PC-3 (cell line): ENCODE measurements at regions not wholly inside any gene's neighbourhood (a gene's known extent, or its start where the extent isn't known, plus 50 kb on each side); places are given as distances from the start of the nearest gene placed in this dataset.
"Not testable (repeated sequence)": the region's sequence is repeated elsewhere in the genome, so short reads cannot be mapped to it uniquely, and the experiment has no call there.

Experiments used
- ATAC-seq: fragments of 200-7000 bp; cut with Tn5 transposase; 2 replicates; pipeline ENCODE4 v1.9.1; 2020; ENCODE audit warnings: mild to moderate bottlenecking, moderate library complexity
- BruUV-seq: library from RNA; stranded (reverse); fragments of 400-500 nt; replicated peaks from 2 replicates; lab custom pipeline; 2021; lab: Mats Ljungman, UMichigan
- CTCF ChIA-PET: fragments of 300-600 bp; sonication (Branson Sonifier 250); formaldehyde crosslinking; loops from one replicate; lab custom pipeline; 2022; ENCODE audit warnings: antibody characterized with exemption; lab: Charles Lee
- POLR2A ChIA-PET: fragments of 300-600 bp; sonication (Branson Sonifier 250); formaldehyde crosslinking; loops from one replicate; lab custom pipeline; 2022; ENCODE audit warnings: antibody characterized with exemption; ENCODE audit not compliant: unreplicated experiment; lab: Charles Lee
- DNase-seq: peaks from one replicate; pipeline ENCODE4 v3.0.0-alpha.2; 2015
- H2AFZ ChIP-seq: fragments of 300-600 bp; sonication (generic); 2 replicates; pipeline ENCODE4 v1.6.0; 2016; ENCODE audit warnings: antibody characterized with exemption, low read length
- H3F3A ChIP-seq: fragments of 300-600 bp; sonication (generic); one replicate; pipeline ENCODE4 v1.6.0; 2017; ENCODE audit warnings: antibody characterized with exemption, low read length, control low read depth, mild to moderate bottlenecking; ENCODE audit not compliant: unreplicated experiment
- H3K27ac ChIP-seq: fragments of 300-600 bp; sonication (generic); 2 replicates; pipeline ENCODE4 v1.5.1; 2016; ENCODE audit warnings: mild to moderate bottlenecking, low read length
- H3K27me3 ChIP-seq: fragments of 300-600 bp; sonication (generic); 2 replicates; pipeline ENCODE4 v1.6.1; 2016; ENCODE audit warnings: low read length, mixed read lengths
- H3K36me3 ChIP-seq: fragments of 300-600 bp; sonication (generic); 2 replicates; pipeline ENCODE4 v1.6.1; 2016; ENCODE audit warnings: low read depth, mixed run types, low read length, mixed read lengths
- H3K4me1 ChIP-seq: fragments of 300-600 bp; sonication (generic); 2 replicates; pipeline ENCODE4 v1.5.1; 2016; ENCODE audit warnings: low read length; ENCODE audit not compliant: insufficient read depth
- H3K4me2 ChIP-seq: fragments of 300-600 bp; sonication (generic); 2 replicates; pipeline ENCODE4 v1.6.0; 2016; ENCODE audit warnings: low read length
- H3K4me3 ChIP-seq: fragments of 300-600 bp; sonication (generic); 2 replicates; pipeline ENCODE4 v1.5.1; 2016; ENCODE audit warnings: mild to moderate bottlenecking, low read length, mixed read lengths
- H3K79me2 ChIP-seq: fragments of 300-600 bp; sonication (generic); 2 replicates; pipeline ENCODE4 v1.6.1; 2017; ENCODE audit warnings: low read length, mixed read lengths
- H3K9ac ChIP-seq: fragments of 300-600 bp; sonication (generic); 2 replicates; pipeline ENCODE4 v1.6.0; 2016; ENCODE audit warnings: mild to moderate bottlenecking, low read length
- H3K9me2 ChIP-seq: fragments of 300-600 bp; sonication (generic); replicated peaks from 2 replicates; pipeline ENCODE4 v1.6.1; 2016; ENCODE audit warnings: mixed run types, low read length, mixed read lengths
- H3K9me3 ChIP-seq: fragments of 300-600 bp; sonication (generic); 2 replicates; pipeline ENCODE4 v1.6.1; 2016; ENCODE audit warnings: low read length, mixed read lengths
- H4K20me1 ChIP-seq: fragments of 300-600 bp; sonication (generic); 2 replicates; pipeline ENCODE4 v1.6.1; 2016; ENCODE audit warnings: low read length, mixed read lengths
- CTCF ChIP-seq: fragments of 300-600 bp; sonication (generic); conservative IDR thresholded peaks from 2 replicates; pipeline ENCODE4 v1.5.1; 2017; ENCODE audit warnings: antibody characterized with exemption, low read depth, mild to moderate bottlenecking, low read length
- EZH2 ChIP-seq: fragments of 300-600 bp; sonication (generic); IDR thresholded peaks from one replicate; pipeline ENCODE4 v1.6.1; 2017; ENCODE audit warnings: antibody characterized with exemption, mild to moderate bottlenecking, low read length; ENCODE audit not compliant: unreplicated experiment
- EZH2phosphoT487 ChIP-seq: fragments of 300-600 bp; sonication (generic); IDR thresholded peaks from 2 replicates; pipeline ENCODE4 v1.6.1; 2018; ENCODE audit warnings: mild to moderate bottlenecking, antibody characterized with exemption, low read length, borderline replicate concordance
- intact Hi-C: fragments of 100-400 bp; cut with micrococcal nuclease; formaldehyde crosslinking; loops from 2 replicates; pipeline ENCODE4 v1.9.0; 2023

- H3K9me3 ChIP-seq, H3K4me1 ChIP-seq, BruUV-seq, H3K27me3 ChIP-seq, H3K9ac ChIP-seq, H3K9me2 ChIP-seq, H3K27ac ChIP-seq, H3K36me3 ChIP-seq, H3K79me2 ChIP-seq, DNase-seq, POLR2A ChIA-PET, H3F3A ChIP-seq, H2AFZ ChIP-seq, ATAC-seq, intact Hi-C loops, H4K20me1 ChIP-seq, CTCF ChIA-PET, H3K4me3 ChIP-seq: not testable (repeated sequence)
- peak; percentile 42; the same call in 1 of the 2 replicates for TF ChIP-seq CTCF
- peak overlapping the region; percentile 22; the same call in 1 of the 2 replicates for H3K4me2 ChIP-seq
Measured at GRCh38 chr17:62226610-62227240, 153.6 kb upstream of the EFCAB3 start.

DNA sequence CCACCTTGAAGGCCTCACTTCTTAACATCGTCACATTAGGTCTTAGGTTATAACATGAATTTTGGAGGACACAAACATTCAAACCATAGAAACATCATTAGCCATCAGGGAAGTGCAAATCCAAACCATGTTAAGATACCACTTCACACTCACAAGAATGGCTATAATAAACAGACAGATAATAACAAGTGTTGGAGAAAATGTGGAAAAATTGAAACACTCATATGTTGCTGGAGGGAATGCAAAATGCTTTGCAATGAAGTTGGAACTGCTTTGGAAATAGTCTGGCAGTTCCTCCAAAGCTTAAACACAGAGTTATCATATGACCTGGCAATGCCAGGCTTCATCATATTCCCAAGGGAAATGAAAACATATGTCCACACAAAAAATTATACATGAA, 156.8 kb upstream of the EFCAB3 start:
- H3K36me3 ChIP-seq, H3F3A ChIP-seq, ATAC-seq, H3K27ac ChIP-seq, H3K9me3 ChIP-seq, BruUV-seq, H3K4me1 ChIP-seq, H3K27me3 ChIP-seq, H3K9ac ChIP-seq, H3K4me2 ChIP-seq, H3K4me3 ChIP-seq, intact Hi-C loops, POLR2A ChIA-PET, DNase-seq, CTCF ChIA-PET, H3K79me2 ChIP-seq, H4K20me1 ChIP-seq, H3K9me2 ChIP-seq, H2AFZ ChIP-seq: not testable (repeated sequence)

- POLR2A ChIA-PET, result no interaction called here
- no peak for DNase-seq
Measured at GRCh38 chr17:62219221-62219899, 154.3 kb upstream of the MED13 start.

More at GRCh38 chr17:62219221-62219899, 154.3 kb upstream of the MED13 start:
- H3K79me2 ChIP-seq, result no peaks in the 10 kb centered on the region
- no peaks in the 10 kb centered on the region for H3K9me3 ChIP-seq
- no peak overlapping the region for H3K9ac ChIP-seq
- H3K9me2 ChIP-seq, result no peaks in the 10 kb centered on the region
- no peaks in the 10 kb centered on the region for H3K27me3 ChIP-seq
- TF ChIP-seq EZH2phosphoT487 (no peak), CTCF (no peak), EZH2 (no peak)
- H3K4me2 ChIP-seq, result no peak overlapping the region
- H3K36me3 ChIP-seq, result no peaks in the 10 kb centered on the region
- no peak overlapping the region for H3K27ac ChIP-seq
- H4K20me1 ChIP-seq, result no peaks in the 10 kb centered on the region
- intact Hi-C loops, result no loop called here
- H3K4me1 ChIP-seq, result no peaks in the 10 kb centered on the region
- H2AFZ ChIP-seq, result no peak overlapping the region
- no TSS peak for BruUV-seq
- no peaks in the 10 kb centered on the region for H3F3A ChIP-seq
- CTCF ChIA-PET, result no interaction called here
- no peak overlapping the region for H3K4me3 ChIP-seq
- no peak for ATAC-seq
